NCI-H526 (cell line): ENCODE measurements at regions not wholly inside any gene's neighbourhood (a gene's known extent, or its start where the extent isn't known, plus 50 kb on each side); places are given as distances from the start of the nearest gene placed in this dataset.

Experiments used
- DNase-seq, 2 experiments: peaks; one replicate each; lab custom pipeline; 2025; lab: John Stamatoyannopoulos, UW

GRCh38 chr10:62709200-62709599 is 95.3 kb upstream of the ADO start:
- no peak for DNase-seq

GRCh38 chr10:62710182-62710581 is 94.3 kb upstream of the ADO start:
- no peak for DNase-seq

- no peak for DNase-seq
These were observed 89.1 kb upstream of the ADO start for GRCh38 chr10:62715383-62715782.

GRCh38 chr10:62718585-62718984 is 85.9 kb upstream of the ADO start:
- no peak for DNase-seq

GRCh38 chr10:62719061-62719460 is 85.5 kb upstream of the ADO start:
- no peak for DNase-seq

GRCh38 chr10:62721687-62722086 is 82.8 kb upstream of the ADO start:
- no peak for DNase-seq

GRCh38 chr10:62723375-62723774 is 81.1 kb upstream of the ADO start:
- no peak for DNase-seq

- no peak for DNase-seq
These were observed 80.1 kb upstream of the ADO start for GRCh38 chr10:62724465-62724864.

- DNase-seq = no peak
These were observed 78.4 kb upstream of the ADO start for GRCh38 chr10:62726142-62726541.

- DNase-seq = no peak
These were observed 77.9 kb upstream of the ADO start for GRCh38 chr10:62726638-62727037.

GRCh38 chr10:62727934-62728333 is 76.6 kb upstream of the ADO start:
- no peak for DNase-seq

GRCh38 chr10:62728479-62728878 is 76.0 kb upstream of the ADO start:
- DNase-seq = no peak

- DNase-seq = no peak
These were observed 71.5 kb upstream of the ADO start for GRCh38 chr10:62732841-62733653.

GRCh38 chr10:62733654-62734293 is 70.7 kb upstream of the ADO start:
- DNase-seq = no peak

GRCh38 chr10:62734781-62735463 is 69.6 kb upstream of the ADO start:
- no peak for DNase-seq

GRCh38 chr10:62735464-62736167 is 68.9 kb upstream of the ADO start:
- no peak for DNase-seq

GRCh38 chr10:62736168-62736546 is 68.4 kb upstream of the ADO start:
- no peak for DNase-seq

- no peak for DNase-seq
These were observed 65.6 kb upstream of the ADO start for GRCh38 chr10:62738916-62739315.

GRCh38 chr10:62740885-62741745 is 63.4 kb upstream of the ADO start:
- DNase-seq = no peak

- no peak for DNase-seq
These were observed 62.5 kb upstream of the ADO start for GRCh38 chr10:62741996-62742395.

- DNase-seq = no peak
These were observed 61.9 kb upstream of the ADO start for GRCh38 chr10:62742536-62743061.
